OCI-LY7 (cell line): ENCODE measurements at regions not wholly inside any gene's neighbourhood (a gene's known extent, or its start where the extent isn't known, plus 50 kb on each side); places are given as distances from the start of the nearest gene placed in this dataset.

ENCODE experiments used
- CTCF ChIP-seq: fragments of 200-600 bp; sonication (generic); conservative IDR thresholded peaks from 2 replicates; pipeline ENCODE4 v1.5.1; 2014; ENCODE audit warnings: mild to moderate bottlenecking, antibody characterized with exemption, low read length, moderate library complexity, mixed read lengths
- EZH2phosphoT487 ChIP-seq: fragments of 200-600 bp; sonication (generic); IDR thresholded peaks from 2 replicates; pipeline ENCODE4 v1.6.1; 2018; ENCODE audit warnings: low read depth, borderline replicate concordance, mild to moderate bottlenecking, mixed run types, antibody characterized with exemption, low read length, moderate library complexity, mixed read lengths

GRCh38 chr15:36178303-36178633 lies 401.2 kb upstream of the CDIN1 start:
- no peak for TF ChIP-seq CTCF
- TF ChIP-seq EZH2phosphoT487 = no peak
